K562 (cell line): ENCODE measurements at regions not wholly inside any gene's neighbourhood (a gene's known extent, or its start where the extent isn't known, plus 50 kb on each side); places are given as distances from the start of the nearest gene placed in this dataset.

Experiments
- GTF2F1 ChIP-seq: IDR thresholded peaks from 2 replicates; pipeline ENCODE4 v1.6.1; 2011; ENCODE audit warnings: low read depth, low read length, improper control_type of control experiment
- HNRNPH1 ChIP-seq: fragments of 200-400 bp; formaldehyde crosslinking; optimal IDR thresholded peaks from 2 replicates; pipeline ENCODE3; 2017; ENCODE audit warnings: low read depth, mild to moderate bottlenecking, low read length, moderate library complexity
- HNRNPLL ChIP-seq: fragments of 200-400 bp; formaldehyde crosslinking; IDR thresholded peaks from 2 replicates; pipeline ENCODE4 v1.6.1; 2017; ENCODE audit warnings: low read length, low read depth, mild to moderate bottlenecking; ENCODE audit not compliant: poor library complexity, severe bottlenecking
- ILK ChIP-seq: fragments of 450-650 bp; IDR thresholded peaks from 2 replicates; pipeline ENCODE4 v1.6.1; 2016; ENCODE audit warnings: missing genetic modification characterization, low read depth, mild to moderate bottlenecking, missing compliant biosample characterization, moderate library complexity, borderline replicate concordance
- MYNN ChIP-seq, 2 experiments: sonication (generic); formaldehyde crosslinking in 1 of 2; IDR thresholded peaks; 2 replicates each; pipeline versions ENCODE4 v1.5.0 to v1.6.1; 2016 to 2020; ENCODE audit warnings: antibody characterized with exemption in 1 of 2, missing genetic modification reagents in 1 of 2
- NELFE ChIP-seq: IDR thresholded peaks from 2 replicates; pipeline ENCODE4 v1.6.1; 2011; ENCODE audit warnings: mild to moderate bottlenecking; ENCODE audit not compliant: insufficient read depth, insufficient read length
- NR2C1 ChIP-seq, 2 experiments: fragments of 450-650 bp; IDR thresholded peaks; 2 replicates each; pipeline ENCODE4 v1.6.1; 2017; ENCODE audit warnings: mild to moderate bottlenecking in 2 of 2, antibody characterized with exemption in 1 of 2, inconsistent platforms in 1 of 2, missing compliant biosample characterization in 1 of 2, missing genetic modification characterization in 1 of 2
- POLR3G ChIP-seq: IDR thresholded peaks from 2 replicates; pipeline ENCODE4 v1.6.1; 2011; ENCODE audit not compliant: insufficient read length, insufficient replicate concordance; ENCODE audit errors: extremely low read depth
- PURB ChIP-seq: sonication (generic); formaldehyde crosslinking; IDR thresholded peaks from 2 replicates; pipeline ENCODE4 v1.9.0; 2021; ENCODE audit warnings: low read depth, mild to moderate bottlenecking, missing genetic modification reagents
- RFX1 ChIP-seq: fragments of 450-650 bp; IDR thresholded peaks from 2 replicates; pipeline ENCODE4 v1.6.1; 2016; ENCODE audit warnings: mild to moderate bottlenecking, moderate library complexity
- SOX6 ChIP-seq: fragments of 450-650 bp; IDR thresholded peaks from 2 replicates; pipeline ENCODE4 v1.6.1; 2014; ENCODE audit warnings: mild to moderate bottlenecking
- SRSF1 ChIP-seq: fragments of 200-400 bp; formaldehyde crosslinking; IDR thresholded peaks from 2 replicates; pipeline ENCODE4 v1.6.1; 2017; ENCODE audit warnings: mild to moderate bottlenecking, low read depth, low read length, moderate library complexity
- SRSF9 ChIP-seq: fragments of 200-400 bp; formaldehyde crosslinking; IDR thresholded peaks from 2 replicates; pipeline ENCODE4 v1.6.1; 2017; ENCODE audit warnings: low read depth, low read length, borderline replicate concordance
- STAT5B ChIP-seq: fragments of 250-450 bp; sonication (Bioruptor Pico); IDR thresholded peaks from 2 replicates; pipeline ENCODE4 v1.8.0; 2021; ENCODE audit warnings: mild to moderate bottlenecking, inconsistent platforms
- TBP ChIP-seq: optimal IDR thresholded peaks from 2 replicates; pipeline ENCODE3; 2011; ENCODE audit warnings: low read depth, low read length, improper control_type of control experiment
- TEAD2 ChIP-seq: fragments of 450-650 bp; IDR thresholded peaks from 2 replicates; pipeline ENCODE4 v1.6.1; 2016; ENCODE audit warnings: missing genetic modification characterization, control low read depth, missing compliant biosample characterization
- TGIF2 ChIP-seq: sonication (generic); formaldehyde crosslinking; IDR thresholded peaks from 2 replicates; pipeline ENCODE4 v1.8.1; 2022; ENCODE audit warnings: mild to moderate bottlenecking, missing genetic modification reagents, moderate library complexity
- ZBTB1 ChIP-seq: sonication (generic); formaldehyde crosslinking; IDR thresholded peaks from 2 replicates; pipeline ENCODE4 v1.8.1; 2023; ENCODE audit warnings: missing genetic modification reagents, low read depth, mild to moderate bottlenecking, borderline replicate concordance
- ZNF175 ChIP-seq: fragments of 200-800 bp; sonication (Bioruptor generic); IDR thresholded peaks from 2 replicates; pipeline ENCODE4 v1.6.1; 2016; ENCODE audit warnings: low read depth, mild to moderate bottlenecking, missing genetic modification characterization, missing compliant biosample characterization
- ZNF197 ChIP-seq: fragments of 200-800 bp; sonication (Bioruptor generic); IDR thresholded peaks from 2 replicates; pipeline ENCODE4 v1.6.1; 2016; ENCODE audit warnings: low read depth, missing genetic modification characterization, missing compliant biosample characterization
- ZNF217 ChIP-seq: sonication (generic); formaldehyde crosslinking; IDR thresholded peaks from 2 replicates; pipeline ENCODE4 v1.8.0; 2022; ENCODE audit warnings: mild to moderate bottlenecking, missing genetic modification reagents
- ZNF224 ChIP-seq: sonication (generic); formaldehyde crosslinking; IDR thresholded peaks from 2 replicates; pipeline ENCODE4 v1.8.0; 2022; ENCODE audit warnings: mild to moderate bottlenecking, missing genetic modification reagents
- ZNF253 ChIP-seq: fragments of 250-450 bp; sonication (Bioruptor Pico); conservative IDR thresholded peaks from 2 replicates; pipeline ENCODE4 v1.6.1; 2021; ENCODE audit warnings: mild to moderate bottlenecking
- TF ChIP-seq, protein P1 (sequence below): fragments of 250-450 bp; sonication (Bioruptor Pico); IDR thresholded peaks from 2 replicates; pipeline ENCODE4 v1.8.0; 2022; ENCODE audit warnings: moderate library complexity, mild to moderate bottlenecking, inconsistent platforms
- TF ChIP-seq, protein P2 (sequence below): fragments of 250-450 bp; sonication (Bioruptor Pico); IDR thresholded peaks from 2 replicates; pipeline ENCODE4 v1.8.0; 2021; ENCODE audit warnings: moderate library complexity, mild to moderate bottlenecking, inconsistent platforms
- TF ChIP-seq, protein P3 (sequence below): fragments of 450-650 bp; formaldehyde crosslinking; IDR thresholded peaks from 2 replicates; pipeline ENCODE4 v1.4.0; 2020; ENCODE audit warnings: mild to moderate bottlenecking, moderate library complexity

DNA sequence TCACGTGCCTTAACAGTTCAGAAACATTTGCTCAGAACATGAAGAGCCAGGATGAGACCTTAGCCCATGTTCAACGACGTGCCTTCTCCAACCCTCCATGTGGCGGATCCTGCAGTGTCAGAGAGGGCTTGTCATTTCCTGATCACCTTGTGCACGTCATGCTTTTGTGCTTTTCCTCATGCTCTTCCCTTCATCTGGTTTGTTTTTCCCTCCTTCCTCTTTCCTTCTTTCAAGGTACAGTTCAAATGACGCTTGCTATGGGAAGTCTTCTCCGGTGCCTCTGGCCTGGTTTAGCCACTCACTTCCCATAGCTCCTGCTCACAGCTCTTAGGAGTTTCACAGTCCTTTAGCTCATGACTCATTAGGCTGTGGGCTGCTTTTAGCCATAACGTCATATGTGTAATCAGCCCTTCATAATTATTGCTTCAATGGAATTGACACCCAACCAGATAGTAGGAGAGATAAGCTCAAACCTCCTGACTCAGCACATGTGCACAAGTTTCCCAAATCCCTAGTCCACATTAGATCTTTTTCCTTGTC is 102.7 kb upstream of the CNKSR3 start (continued):
- TF ChIP-seq, protein P1, sequence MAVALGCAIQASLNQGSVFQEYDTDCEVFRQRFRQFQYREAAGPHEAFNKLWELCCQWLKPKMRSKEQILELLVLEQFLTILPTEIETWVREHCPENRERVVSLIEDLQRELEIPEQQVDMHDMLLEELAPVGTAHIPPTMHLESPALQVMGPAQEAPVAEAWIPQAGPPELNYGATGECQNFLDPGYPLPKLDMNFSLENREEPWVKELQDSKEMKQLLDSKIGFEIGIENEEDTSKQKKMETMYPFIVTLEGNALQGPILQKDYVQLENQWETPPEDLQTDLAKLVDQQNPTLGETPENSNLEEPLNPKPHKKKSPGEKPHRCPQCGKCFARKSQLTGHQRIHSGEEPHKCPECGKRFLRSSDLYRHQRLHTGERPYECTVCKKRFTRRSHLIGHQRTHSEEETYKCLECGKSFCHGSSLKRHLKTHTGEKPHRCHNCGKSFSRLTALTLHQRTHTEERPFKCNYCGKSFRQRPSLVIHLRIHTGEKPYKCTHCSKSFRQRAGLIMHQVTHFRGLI (CRISPR knock-in tag) = no peak
- TF ChIP-seq ZNF253 (CRISPR knock-in tag) = no peak
- no peak for TF ChIP-seq HNRNPH1
- TF ChIP-seq NR2C1 (IDR thresholded peaks at IDR 0.05) = no peak
- TF ChIP-seq NR2C1 (tag; IDR thresholded peaks at IDR 0.05) = no peak
- TF ChIP-seq STAT5B (CRISPR knock-in tag) = no peak
- TF ChIP-seq SRSF1 = no peak
- TF ChIP-seq TGIF2 (CRISPR knock-in tag) = no peak
- TF ChIP-seq HNRNPLL = no peak
- peak; percentile 10 for TF ChIP-seq TBP
- TF ChIP-seq SOX6 = peak; percentile 63; the same call in 1 of the 2 replicates
- TF ChIP-seq POLR3G = no peak
- no peak for TF ChIP-seq ZNF217 (CRISPR knock-in tag)
- TF ChIP-seq RFX1 = no peak
- no peak for TF ChIP-seq NELFE
- no peak for TF ChIP-seq ZNF175 (CRISPR knock-in tag)
- TF ChIP-seq SRSF9 = no peak
- no peak for TF ChIP-seq MYNN (IDR thresholded peaks at IDR 0.05)
- no peak for TF ChIP-seq MYNN (CRISPR knock-in tag; IDR thresholded peaks at IDR 0.05)
- TF ChIP-seq ILK (tag) = no peak
- TF ChIP-seq, protein P2, sequence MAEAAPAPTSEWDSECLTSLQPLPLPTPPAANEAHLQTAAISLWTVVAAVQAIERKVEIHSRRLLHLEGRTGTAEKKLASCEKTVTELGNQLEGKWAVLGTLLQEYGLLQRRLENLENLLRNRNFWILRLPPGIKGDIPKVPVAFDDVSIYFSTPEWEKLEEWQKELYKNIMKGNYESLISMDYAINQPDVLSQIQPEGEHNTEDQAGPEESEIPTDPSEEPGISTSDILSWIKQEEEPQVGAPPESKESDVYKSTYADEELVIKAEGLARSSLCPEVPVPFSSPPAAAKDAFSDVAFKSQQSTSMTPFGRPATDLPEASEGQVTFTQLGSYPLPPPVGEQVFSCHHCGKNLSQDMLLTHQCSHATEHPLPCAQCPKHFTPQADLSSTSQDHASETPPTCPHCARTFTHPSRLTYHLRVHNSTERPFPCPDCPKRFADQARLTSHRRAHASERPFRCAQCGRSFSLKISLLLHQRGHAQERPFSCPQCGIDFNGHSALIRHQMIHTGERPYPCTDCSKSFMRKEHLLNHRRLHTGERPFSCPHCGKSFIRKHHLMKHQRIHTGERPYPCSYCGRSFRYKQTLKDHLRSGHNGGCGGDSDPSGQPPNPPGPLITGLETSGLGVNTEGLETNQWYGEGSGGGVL (CRISPR knock-in tag) = no peak
- TF ChIP-seq ZBTB1 (CRISPR knock-in tag) = no peak
- TF ChIP-seq TEAD2 (tag) = no peak
- TF ChIP-seq ZNF224 (CRISPR knock-in tag) = no peak
- TF ChIP-seq, protein P3, sequence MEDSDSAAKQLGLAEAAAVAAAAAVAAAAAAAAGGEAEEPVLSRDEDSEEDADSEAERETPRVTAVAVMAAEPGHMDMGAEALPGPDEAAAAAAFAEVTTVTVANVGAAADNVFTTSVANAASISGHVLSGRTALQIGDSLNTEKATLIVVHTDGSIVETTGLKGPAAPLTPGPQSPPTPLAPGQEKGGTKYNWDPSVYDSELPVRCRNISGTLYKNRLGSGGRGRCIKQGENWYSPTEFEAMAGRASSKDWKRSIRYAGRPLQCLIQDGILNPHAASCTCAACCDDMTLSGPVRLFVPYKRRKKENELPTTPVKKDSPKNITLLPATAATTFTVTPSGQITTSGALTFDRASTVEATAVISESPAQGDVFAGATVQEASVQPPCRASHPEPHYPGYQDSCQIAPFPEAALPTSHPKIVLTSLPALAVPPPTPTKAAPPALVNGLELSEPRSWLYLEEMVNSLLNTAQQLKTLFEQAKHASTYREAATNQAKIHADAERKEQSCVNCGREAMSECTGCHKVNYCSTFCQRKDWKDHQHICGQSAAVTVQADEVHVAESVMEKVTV (CRISPR knock-in tag) = no peak
- TF ChIP-seq PURB (CRISPR knock-in tag) = no peak
- TF ChIP-seq GTF2F1 = no peak
- no peak for TF ChIP-seq ZNF197 (CRISPR knock-in tag)
